Naive thymus-derived CD4-positive, alpha-beta T cell (primary cell): ENCODE measurements at regions not wholly inside any gene's neighbourhood (a gene's known extent, or its start where the extent isn't known, plus 50 kb on each side); places are given as distances from the start of the nearest gene placed in this dataset.

ENCODE experiments used
- ATAC-seq: fragments of 150-1000 bp; cut with Tn5 transposase; 2 replicates; pipeline ENCODE4 v1.10.0; 2021; ENCODE audit warnings: mild to moderate bottlenecking, moderate library complexity
- CTCF ChIA-PET: fragments of 350-600 bp; sonication (Branson Sonifier 250); formaldehyde crosslinking; loops from one replicate; lab custom pipeline; 2021; ENCODE audit warnings: antibody characterized with exemption; lab: Charles Lee
- POLR2A ChIA-PET: fragments of 350-600 bp; sonication (Branson Sonifier 250); formaldehyde crosslinking; loops from one replicate; lab custom pipeline; 2021; ENCODE audit warnings: antibody characterized with exemption, inconsistent platforms; lab: Charles Lee
- DNase-seq, 9 donors: peaks; one replicate each; pipeline versions ENCODE4 v3.0.0 to v3.0.0-alpha.2; 2020 to 2022; ENCODE audit warnings: mixed read lengths in 1 of 9
- H3K27ac ChIP-seq: one replicate; pipeline ENCODE4 v1.7.0; 2013; ENCODE audit warnings: mild to moderate bottlenecking, low read depth, low read length, moderate library complexity
- H3K27me3 ChIP-seq, 2 donors: one replicate each; pipeline ENCODE4 v1.7.0; 2013; ENCODE audit warnings: low read length in 2 of 2, mild to moderate bottlenecking in 2 of 2, moderate library complexity in 2 of 2; ENCODE audit not compliant: control insufficient read depth in 2 of 2, insufficient read depth in 2 of 2
- H3K36me3 ChIP-seq, 3 experiments: 1 replicate in 2 of 3; 2 replicates in 1 of 3; pipeline ENCODE4 v1.7.0; 2013; ENCODE audit warnings: low read length in 3 of 3, mild to moderate bottlenecking in 3 of 3, moderate library complexity in 1 of 3; ENCODE audit not compliant: insufficient read depth in 3 of 3, control insufficient read depth in 2 of 3
- H3K4me1 ChIP-seq, 2 donors: one replicate each; pipeline ENCODE4 v1.7.0; 2013; ENCODE audit warnings: low read length in 2 of 2, mild to moderate bottlenecking in 2 of 2, moderate library complexity in 1 of 2; ENCODE audit not compliant: control insufficient read depth in 2 of 2, insufficient read depth in 2 of 2
- H3K4me3 ChIP-seq: 2 replicates; pipeline ENCODE4 v1.7.0; 2013; ENCODE audit warnings: mild to moderate bottlenecking, low read length
- H3K9me3 ChIP-seq, 3 experiments: 1 replicate in 2 of 3; 2 replicates in 1 of 3; pipeline ENCODE4 v1.7.0; 2013; ENCODE audit warnings: low read length in 3 of 3; ENCODE audit not compliant: control insufficient read depth in 2 of 3
- H3K27ac Mint-ChIP-seq, 9 donors: one replicate each; pipeline ENCODE4 v1.8.0; 2020 to 2022; ENCODE audit warnings: mixed read lengths in 9 of 9, mild to moderate bottlenecking in 8 of 9, moderate library complexity in 5 of 9, inconsistent platforms in 2 of 9
- H3K27me3 Mint-ChIP-seq, 5 donors: one replicate each; pipeline ENCODE4 v1.8.0; 2021 to 2022; ENCODE audit warnings: mixed read lengths in 5 of 5, mild to moderate bottlenecking in 1 of 5
- H3K36me3 Mint-ChIP-seq, 5 donors: one replicate each; pipeline ENCODE4 v1.8.0; 2020 to 2022; ENCODE audit warnings: mixed read lengths in 5 of 5, mild to moderate bottlenecking in 3 of 5, inconsistent platforms in 1 of 5
- H3K4me1 Mint-ChIP-seq, 7 donors: one replicate each; pipeline ENCODE4 v1.8.0; 2020 to 2022; ENCODE audit warnings: mixed read lengths in 7 of 7, mild to moderate bottlenecking in 3 of 7, inconsistent platforms in 1 of 7
- H3K4me3 Mint-ChIP-seq, 10 donors: one replicate each; pipeline ENCODE4 v1.8.0; 2020 to 2022; ENCODE audit warnings: mild to moderate bottlenecking in 10 of 10, mixed read lengths in 10 of 10, moderate library complexity in 6 of 10, inconsistent platforms in 2 of 10
- H3K9me3 Mint-ChIP-seq, 11 donors: one replicate each; pipeline ENCODE4 v1.8.0; 2020 to 2022; ENCODE audit warnings: mixed read lengths in 11 of 11, mild to moderate bottlenecking in 4 of 11, inconsistent platforms in 1 of 11, moderate library complexity in 1 of 11
- intact Hi-C, 2 donors: fragments of 100-400 bp; cut with micrococcal nuclease; formaldehyde crosslinking; loops; one replicate each; pipeline ENCODE4 v1.15.1; 2023

- H3K27me3 Mint-ChIP-seq: peaks cover 0 to 13% (median 5%) of the 10 kb centered on the region in 5 donors
Measured at GRCh38 chr10:10197423-10197822, 820.2 kb upstream of the CELF2 start.

GRCh38 chr10:10198363-10198762 is 819.3 kb upstream of the CELF2 start:
- no peak overlapping the region for H3K4me3 Mint-ChIP-seq
- no peak overlapping the region for H3K27ac ChIP-seq
- H3K27ac Mint-ChIP-seq: no peak overlapping the region
- no peak overlapping the region for H3K4me3 ChIP-seq
- no peaks in the 10 kb centered on the region for H3K4me1 ChIP-seq
- no peaks in the 10 kb centered on the region for H3K4me1 Mint-ChIP-seq
- ChIA-PET POLR2A (no interaction called here), CTCF (no interaction called here)
- ATAC-seq: no peak
- peaks cover 0 to 13% (median 7%) of the 10 kb centered on the region in 5 donors for H3K27me3 Mint-ChIP-seq
- no peaks in the 10 kb centered on the region for H3K36me3 ChIP-seq
- no peaks in the 10 kb centered on the region for H3K36me3 Mint-ChIP-seq
- no peaks in the 10 kb centered on the region for H3K27me3 ChIP-seq
- peaks cover 0 to 7% (median 0%) of the 10 kb centered on the region in 11 donors for H3K9me3 Mint-ChIP-seq
- no peak for DNase-seq
- intact Hi-C loops: no loop called here
- H3K9me3 ChIP-seq: no peaks in the 10 kb centered on the region

More at GRCh38 chr10:10197423-10197822, 820.2 kb upstream of the CELF2 start:
- Mint-ChIP-seq H3K36me3 (no peaks in the 10 kb centered on the region), H3K4me1 (no peaks in the 10 kb centered on the region), H3K9me3 (no peaks in the 10 kb centered on the region), H3K4me3 (no peak overlapping the region), H3K27ac (no peak overlapping the region)
- Histone ChIP-seq H3K36me3 (no peaks in the 10 kb centered on the region), H3K9me3 (no peaks in the 10 kb centered on the region), H3K27ac (no peak overlapping the region), H3K4me3 (no peak overlapping the region), H3K4me1 (no peaks in the 10 kb centered on the region), H3K27me3 (no peaks in the 10 kb centered on the region)
- CTCF ChIA-PET: no interaction called here
- no peak for ATAC-seq
- POLR2A ChIA-PET: no interaction called here
- intact Hi-C loops: no loop called here
- DNase-seq: no peak

- ChIA-PET CTCF (no interaction called here), POLR2A (no interaction called here)
- Mint-ChIP-seq H3K9me3 (peaks cover 0 to 29% (median 5%) of the 10 kb centered on the region in 11 donors), H3K4me1 (no peaks in the 10 kb centered on the region), H3K27me3 (peaks cover 0 to 22% (median 4%) of the 10 kb centered on the region in 5 donors), H3K4me3 (no peak overlapping the region), H3K27ac (no peak overlapping the region), H3K36me3 (peaks cover 0 to 4% (median 0%) of the 10 kb centered on the region in 5 donors)
- Histone ChIP-seq H3K27ac (no peak overlapping the region), H3K27me3 (no peaks in the 10 kb centered on the region), H3K4me3 (no peak overlapping the region), H3K4me1 (no peaks in the 10 kb centered on the region), H3K9me3 (no peaks in the 10 kb centered on the region), H3K36me3 (no peaks in the 10 kb centered on the region)
- ATAC-seq: no peak
- DNase-seq: no peak
- intact Hi-C loops: no loop called here
Measured at GRCh38 chr10:10204415-10204814, 813.3 kb upstream of the CELF2 start.

GRCh38 chr10:10205906-10206305 is 811.8 kb upstream of the CELF2 start:
- CTCF ChIA-PET: no interaction called here
- Histone ChIP-seq H3K9me3 (no peaks in the 10 kb centered on the region), H3K4me1 (no peaks in the 10 kb centered on the region), H3K36me3 (no peaks in the 10 kb centered on the region), H3K27me3 (no peaks in the 10 kb centered on the region), H3K4me3 (no peak overlapping the region), H3K27ac (no peak overlapping the region)
- Mint-ChIP-seq H3K36me3 (peaks cover 0 to 4% (median 0%) of the 10 kb centered on the region in 5 donors), H3K4me1 (no peaks in the 10 kb centered on the region), H3K4me3 (no peak overlapping the region), H3K27me3 (peaks cover 0 to 23% (median 4%) of the 10 kb centered on the region in 5 donors), H3K9me3 (peaks cover 0 to 29% (median 5%) of the 10 kb centered on the region in 11 donors), H3K27ac (no peak overlapping the region)
- DNase-seq (no peak), ATAC-seq (no peak)
- POLR2A ChIA-PET: no interaction called here
- intact Hi-C loops: no loop called here

- ATAC-seq (no peak), DNase-seq (no peak)
- intact Hi-C loops: no loop called here
- Mint-ChIP-seq H3K4me3 (no peak overlapping the region), H3K4me1 (no peaks in the 10 kb centered on the region), H3K36me3 (peaks cover 0 to 4% (median 0%) of the 10 kb centered on the region in 5 donors), H3K27me3 (peaks cover 0 to 22% (median 11%) of the 10 kb centered on the region in 5 donors), H3K27ac (no peak overlapping the region), H3K9me3 (peaks cover 0 to 29% (median 5%) of the 10 kb centered on the region in 11 donors)
- H3K4me1 ChIP-seq: no peaks in the 10 kb centered on the region
- H3K27me3 ChIP-seq: no peaks in the 10 kb centered on the region
- POLR2A ChIA-PET: no interaction called here
- no peak overlapping the region for H3K4me3 ChIP-seq
- CTCF ChIA-PET: no interaction called here
- H3K9me3 ChIP-seq: no peaks in the 10 kb centered on the region
- no peaks in the 10 kb centered on the region for H3K36me3 ChIP-seq
- H3K27ac ChIP-seq: no peak overlapping the region
Measured at GRCh38 chr10:10207538-10207937, 810.1 kb upstream of the CELF2 start.

GRCh38 chr10:10208196-10208595 is 809.5 kb upstream of the CELF2 start:
- no peak for DNase-seq
- peaks cover 0 to 24% (median 4%) of the 10 kb centered on the region in 11 donors for H3K9me3 Mint-ChIP-seq
- H3K4me1 ChIP-seq: no peaks in the 10 kb centered on the region
- H3K27me3 ChIP-seq: no peaks in the 10 kb centered on the region
- H3K36me3 Mint-ChIP-seq: peaks cover 0 to 4% (median 0%) of the 10 kb centered on the region in 5 donors
- no peaks in the 10 kb centered on the region for H3K36me3 ChIP-seq
- no peak overlapping the region for H3K4me3 ChIP-seq
- H3K4me3 Mint-ChIP-seq: no peak overlapping the region
- H3K27ac Mint-ChIP-seq: no peak overlapping the region
- no peaks in the 10 kb centered on the region for H3K4me1 Mint-ChIP-seq
- ChIA-PET POLR2A (no interaction called here), CTCF (no interaction called here)
- peaks cover 0 to 22% (median 11%) of the 10 kb centered on the region in 5 donors for H3K27me3 Mint-ChIP-seq
- intact Hi-C loops: no loop called here
- ATAC-seq: no peak
- no peak overlapping the region for H3K27ac ChIP-seq
- no peaks in the 10 kb centered on the region for H3K9me3 ChIP-seq

- Histone ChIP-seq H3K27ac (no peak overlapping the region), H3K36me3 (no peaks in the 10 kb centered on the region), H3K4me1 (no peaks in the 10 kb centered on the region), H3K27me3 (no peaks in the 10 kb centered on the region), H3K4me3 (no peak overlapping the region), H3K9me3 (no peaks in the 10 kb centered on the region)
- DNase-seq (no peak), ATAC-seq (no peak)
- intact Hi-C loops: no loop called here
- peaks cover 0 to 22% (median 11%) of the 10 kb centered on the region in 5 donors for H3K27me3 Mint-ChIP-seq
- H3K9me3 Mint-ChIP-seq: peaks cover 0 to 16% (median 4%) of the 10 kb centered on the region in 11 donors
- ChIA-PET POLR2A (no interaction called here), CTCF (no interaction called here)
- no peaks in the 10 kb centered on the region for H3K4me1 Mint-ChIP-seq
- H3K36me3 Mint-ChIP-seq: peaks cover 0 to 4% (median 0%) of the 10 kb centered on the region in 5 donors
- H3K4me3 Mint-ChIP-seq: no peak overlapping the region
- H3K27ac Mint-ChIP-seq: no peak overlapping the region
Measured at GRCh38 chr10:10209167-10209566, 808.5 kb upstream of the CELF2 start.
